Astrocyte of the cerebellum (primary cell): ENCODE measurements at regions not wholly inside any gene's neighbourhood (a gene's known extent, or its start where the extent isn't known, plus 50 kb on each side); places are given as distances from the start of the nearest gene placed in this dataset.
"Not testable (repeated sequence)": the region's sequence is repeated elsewhere in the genome, so short reads cannot be mapped to it uniquely, and the experiment has no call there.

Experiments used
- DNase-seq: peaks from one replicate; pipeline ENCODE4 v3.0.0-alpha.2; 2011; ENCODE audit warnings: low read depth
- H3K4me3 ChIP-seq: 2 replicates; pipeline ENCODE4 v1.5.1; 2011; ENCODE audit warnings: mild to moderate bottlenecking, low read depth, low read length, moderate library complexity
- in situ Hi-C: cut with HindIII; loops from 2 replicates; pipeline ENCODE4 v1.10.0; 2017; ENCODE audit warnings: low sequenced_read_pairs
- TF ChIP-seq, protein P1 (sequence below): IDR thresholded peaks from 2 replicates; pipeline ENCODE4 v1.5.1; 2012; ENCODE audit warnings: low read length, low read depth, moderate library complexity, mild to moderate bottlenecking; ENCODE audit errors: missing control alignments

DNA sequence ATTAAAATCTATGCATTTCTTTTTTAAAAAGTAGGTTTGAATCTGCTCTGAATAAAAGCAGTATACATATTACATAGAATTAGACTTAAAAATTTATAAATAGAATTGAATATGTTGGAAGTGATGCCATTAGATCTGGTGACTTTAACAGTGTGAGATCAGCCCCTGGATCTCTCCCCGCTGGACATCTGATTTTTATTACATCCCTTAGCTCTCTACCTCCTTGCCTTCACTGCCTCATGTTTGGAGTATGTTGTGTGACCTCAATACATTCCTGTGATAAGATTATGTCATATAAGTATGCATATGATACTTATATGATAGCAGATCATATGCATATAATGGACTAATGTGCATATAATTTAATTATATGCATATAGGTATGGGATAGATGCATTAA lies 643.4 kb upstream of the NR2F2 start:
- in situ Hi-C loops = no loop called here
- TF ChIP-seq, protein P1, sequence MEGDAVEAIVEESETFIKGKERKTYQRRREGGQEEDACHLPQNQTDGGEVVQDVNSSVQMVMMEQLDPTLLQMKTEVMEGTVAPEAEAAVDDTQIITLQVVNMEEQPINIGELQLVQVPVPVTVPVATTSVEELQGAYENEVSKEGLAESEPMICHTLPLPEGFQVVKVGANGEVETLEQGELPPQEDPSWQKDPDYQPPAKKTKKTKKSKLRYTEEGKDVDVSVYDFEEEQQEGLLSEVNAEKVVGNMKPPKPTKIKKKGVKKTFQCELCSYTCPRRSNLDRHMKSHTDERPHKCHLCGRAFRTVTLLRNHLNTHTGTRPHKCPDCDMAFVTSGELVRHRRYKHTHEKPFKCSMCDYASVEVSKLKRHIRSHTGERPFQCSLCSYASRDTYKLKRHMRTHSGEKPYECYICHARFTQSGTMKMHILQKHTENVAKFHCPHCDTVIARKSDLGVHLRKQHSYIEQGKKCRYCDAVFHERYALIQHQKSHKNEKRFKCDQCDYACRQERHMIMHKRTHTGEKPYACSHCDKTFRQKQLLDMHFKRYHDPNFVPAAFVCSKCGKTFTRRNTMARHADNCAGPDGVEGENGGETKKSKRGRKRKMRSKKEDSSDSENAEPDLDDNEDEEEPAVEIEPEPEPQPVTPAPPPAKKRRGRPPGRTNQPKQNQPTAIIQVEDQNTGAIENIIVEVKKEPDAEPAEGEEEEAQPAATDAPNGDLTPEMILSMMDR = no peak
- H3K4me3 ChIP-seq = no peak overlapping the region
- no peak for DNase-seq

DNA sequence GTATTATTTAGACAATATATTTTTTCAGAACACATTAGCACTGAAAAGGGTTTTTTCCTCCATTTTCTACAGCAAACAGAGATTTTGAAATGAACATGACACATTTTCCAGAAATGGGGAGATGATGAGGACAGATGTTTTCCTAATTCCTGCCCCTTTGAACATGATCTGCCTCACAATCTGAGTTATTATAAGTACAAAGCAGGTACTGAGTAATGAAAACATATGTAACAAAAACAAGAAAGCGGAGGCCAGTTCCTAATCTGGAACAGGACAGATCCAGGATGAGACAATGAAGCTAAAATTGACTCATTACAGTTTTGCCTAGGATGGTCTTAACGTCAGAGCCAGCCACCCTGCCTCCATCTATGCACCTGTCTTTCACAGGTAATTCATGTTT lies 642.8 kb upstream of the NR2F2 start:
- in situ Hi-C loops = no loop called here
- TF ChIP-seq, protein P1 = no peak
- DNase-seq = no peak
- no peak overlapping the region for H3K4me3 ChIP-seq

DNA sequence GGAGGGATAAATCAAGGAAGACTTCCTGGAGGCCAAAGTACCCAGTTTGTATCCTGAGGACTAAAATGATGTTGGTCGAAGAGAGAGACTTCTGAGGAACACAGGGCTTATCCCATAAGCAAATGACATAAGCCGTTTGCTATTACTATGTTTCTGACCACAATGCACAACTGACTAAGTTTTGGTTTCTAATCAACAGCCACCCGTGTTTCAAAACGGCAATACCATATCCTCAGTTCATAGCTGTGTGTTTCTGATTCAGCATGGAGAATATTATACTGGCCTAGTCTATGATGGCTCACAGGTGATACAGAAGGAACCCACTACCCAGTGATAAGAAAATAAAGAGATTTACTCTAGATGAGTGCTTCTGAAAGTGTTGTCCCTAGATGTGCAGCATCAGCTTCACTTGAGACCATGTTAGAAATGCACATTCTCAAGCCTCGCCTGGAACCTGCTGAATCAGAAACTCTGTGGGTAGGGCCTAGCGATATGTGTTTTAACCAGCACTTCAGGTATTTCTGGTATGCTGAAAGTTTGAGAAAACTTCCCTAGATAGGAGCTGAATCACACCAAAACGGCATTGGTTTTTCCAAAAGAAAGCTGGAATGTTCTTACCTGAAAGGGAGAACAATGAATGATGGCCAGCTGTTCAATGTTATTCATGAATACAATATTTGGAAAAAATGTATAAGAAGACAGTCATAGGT lies 639.7 kb upstream of the NR2F2 start:
- in situ Hi-C loops = no loop called here

DNA sequence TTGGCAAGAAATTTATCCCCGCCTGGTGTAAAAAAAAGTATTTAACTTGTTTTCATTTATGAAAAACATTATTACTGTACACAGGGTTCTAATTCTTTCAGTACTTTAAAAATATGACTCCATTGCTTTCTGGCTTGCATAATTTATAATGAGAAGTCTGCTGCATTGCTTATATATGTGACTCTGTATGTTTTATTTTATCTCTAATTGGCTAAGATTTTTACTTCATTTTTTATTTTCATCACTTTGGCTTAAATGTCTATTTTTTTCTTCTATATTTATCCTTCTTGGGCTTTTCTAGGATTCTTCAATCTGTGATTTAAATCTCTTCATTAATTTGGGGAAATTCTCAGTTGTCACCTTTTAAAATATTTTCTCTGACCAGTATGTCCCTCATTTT lies 636.6 kb upstream of the NR2F2 start:
- in situ Hi-C loops = no loop called here
- DNase-seq = no peak

More for the DNA sequence above, 639.7 kb upstream of the NR2F2 start:
- no peak for DNase-seq
- H3K4me3 ChIP-seq = no peak overlapping the region
- TF ChIP-seq, protein P1 = no peak

DNA sequence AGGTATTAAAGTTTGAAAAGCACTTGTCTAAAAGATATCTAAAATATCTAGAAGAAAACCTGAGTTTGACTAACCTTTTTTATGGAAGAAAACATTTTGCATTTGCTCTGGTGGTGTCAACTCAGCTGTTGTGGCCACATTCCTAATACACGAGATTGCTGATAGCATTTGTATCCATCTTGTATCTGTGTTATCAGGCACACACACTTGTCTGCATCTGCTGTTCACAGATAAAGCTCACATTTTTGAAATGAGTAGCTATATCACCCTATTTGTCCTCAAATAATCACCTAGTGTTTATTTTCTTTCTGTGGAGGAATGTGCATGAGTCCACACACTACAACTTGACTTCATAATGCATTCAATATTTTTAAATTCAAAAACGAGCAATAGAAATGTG lies 632.3 kb upstream of the NR2F2 start:
- no peak for DNase-seq
- in situ Hi-C loops = no loop called here
- TF ChIP-seq, protein P1 = no peak
- no peak overlapping the region for H3K4me3 ChIP-seq

More for the DNA sequence above, 636.6 kb upstream of the NR2F2 start:
- no peak overlapping the region for H3K4me3 ChIP-seq
- TF ChIP-seq, protein P1 = no peak

DNA sequence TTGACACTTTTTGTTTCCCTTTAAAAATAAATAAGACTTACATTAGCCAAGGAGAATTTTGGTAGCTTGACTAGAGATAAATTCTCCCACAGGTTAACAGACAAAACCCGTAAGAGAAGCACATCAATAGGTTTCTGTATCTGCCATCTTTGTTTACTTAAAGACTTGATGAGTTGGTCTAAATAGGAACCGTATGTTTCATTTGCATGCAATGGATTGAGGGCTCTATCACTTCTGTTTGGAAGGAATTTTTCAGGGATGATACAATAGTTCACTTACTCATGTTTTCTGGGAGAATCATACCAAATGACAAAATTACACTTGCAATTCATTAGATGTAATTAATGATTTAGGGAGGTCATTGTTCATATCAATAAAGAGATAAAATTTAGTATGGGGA lies 631.5 kb upstream of the NR2F2 start:
- H3K4me3 ChIP-seq = no peak overlapping the region
- in situ Hi-C loops = no loop called here
- TF ChIP-seq, protein P1 = no peak
- no peak for DNase-seq

DNA sequence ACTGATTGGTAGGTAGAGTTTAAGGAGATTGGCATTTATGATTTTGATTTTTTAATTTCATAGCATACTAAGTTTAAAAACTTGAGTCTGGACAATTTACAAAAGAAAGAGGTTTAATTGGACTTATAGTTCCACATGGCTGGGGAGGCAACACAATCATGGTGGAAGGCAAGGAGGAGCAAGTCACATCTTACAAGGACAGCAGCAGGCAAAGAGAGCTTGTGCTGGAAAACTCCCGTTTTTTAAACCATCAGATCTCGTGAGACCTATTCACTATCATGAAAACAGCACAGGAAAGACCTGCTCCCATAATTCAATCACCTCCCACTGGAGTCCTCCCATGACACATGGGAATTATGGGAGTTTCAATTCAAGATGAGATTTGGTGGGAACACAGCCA lies 630.9 kb upstream of the NR2F2 start:
- H3K4me3 ChIP-seq = no peak overlapping the region
- no peak for DNase-seq
- TF ChIP-seq, protein P1 = no peak
- in situ Hi-C loops = no loop called here

DNA sequence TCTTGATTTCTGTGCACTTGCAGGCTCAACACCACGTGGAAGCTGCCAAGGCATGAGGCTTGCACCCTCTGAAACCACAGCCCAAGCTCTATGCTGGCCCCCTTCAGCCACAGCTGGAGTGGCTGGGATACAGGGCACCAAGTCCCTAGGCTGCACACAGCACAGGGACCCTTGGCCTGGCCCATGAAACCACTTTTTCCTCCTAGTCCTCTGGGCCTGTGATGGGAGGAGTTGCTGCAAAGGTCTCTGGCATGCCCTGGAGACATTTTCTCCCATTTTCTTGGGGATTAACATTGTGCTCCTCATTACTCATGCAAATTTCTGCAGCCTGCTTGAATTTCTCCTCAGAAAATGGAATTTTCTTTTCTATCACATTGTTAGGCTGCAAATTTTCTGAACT lies 629.8 kb upstream of the NR2F2 start:
- H3K4me3 ChIP-seq, in situ Hi-C loops, DNase-seq: not testable (repeated sequence)
